IMR-90 (cell line): ENCODE measurements at regions not wholly inside any gene's neighbourhood (a gene's known extent, or its start where the extent isn't known, plus 50 kb on each side); places are given as distances from the start of the nearest gene placed in this dataset.

Experiments used
- ATAC-seq: fragments of 200-7000 bp; cut with Tn5 transposase; 2 replicates; pipeline ENCODE4 v1.9.1; 2020; ENCODE audit warnings: low read depth, mild to moderate bottlenecking, moderate library complexity
- BruUV-seq: library from RNA; stranded (reverse); fragments of 400-500 nt; replicated peaks from 2 replicates; lab custom pipeline; 2021; lab: Mats Ljungman, UMichigan
- CTCF ChIA-PET: fragments of 300-600 bp; formaldehyde crosslinking; extraction: SDS; loops from one replicate; lab custom pipeline; 2021; ENCODE audit warnings: antibody characterized with exemption; lab: Yijun Ruan, JAX
- POLR2A ChIA-PET: fragments of 300-600 bp; sonication (Branson Sonifier 250); formaldehyde crosslinking; loops from one replicate; lab custom pipeline; 2022; ENCODE audit warnings: antibody characterized with exemption; ENCODE audit not compliant: unreplicated experiment; lab: Charles Lee
- DNase-seq: peaks from one replicate; pipeline ENCODE4 v3.0.0; 2013
- H2AFZ ChIP-seq: replicated peaks from 2 replicates; pipeline ENCODE3; 2013; ENCODE audit warnings: low read length, mild to moderate bottlenecking; ENCODE audit not compliant: poor library complexity
- H2AK5ac ChIP-seq: 2 replicates; pipeline ENCODE4 v1.6.1; 2013; ENCODE audit warnings: low read depth, low read length, inconsistent platforms
- H2AK9ac ChIP-seq: replicated peaks from 2 replicates; pipeline ENCODE3; 2013; ENCODE audit warnings: mild to moderate bottlenecking, low read depth, low read length, moderate library complexity; ENCODE audit not compliant: poor library complexity
- H2BK120ac ChIP-seq: 2 replicates; pipeline ENCODE4 v1.6.1; 2013; ENCODE audit warnings: low read depth, low read length, inconsistent platforms
- H2BK15ac ChIP-seq: 3 replicates; pipeline ENCODE4 v1.6.1; 2013; ENCODE audit warnings: low read depth, low read length, inconsistent platforms
- H2BK20ac ChIP-seq: 2 replicates; pipeline ENCODE4 v1.6.1; 2013; ENCODE audit warnings: low read depth, mild to moderate bottlenecking, inconsistent platforms, low read length, moderate library complexity
- H2BK5ac ChIP-seq: 2 replicates; pipeline ENCODE4 v1.6.1; 2013; ENCODE audit warnings: mild to moderate bottlenecking, low read depth, low read length, inconsistent platforms; ENCODE audit not compliant: poor library complexity, severe bottlenecking
- H3K14ac ChIP-seq: replicated peaks from 2 replicates; pipeline ENCODE4 v1.6.1; 2013; ENCODE audit warnings: low read depth, low read length, inconsistent platforms
- H3K18ac ChIP-seq: 2 replicates; pipeline ENCODE4 v1.6.1; 2013; ENCODE audit warnings: low read depth, low read length, control low read depth
- H3K23ac ChIP-seq: 2 replicates; pipeline ENCODE4 v1.6.1; 2013; ENCODE audit warnings: low read depth, low read length, inconsistent platforms
- H3K27ac ChIP-seq: 2 replicates; pipeline ENCODE4 v1.5.1; 2013; ENCODE audit warnings: mild to moderate bottlenecking, control low read depth, low read length; ENCODE audit not compliant: insufficient read depth
- H3K27me3 ChIP-seq: 2 replicates; pipeline ENCODE4 v1.6.1; 2013; ENCODE audit warnings: low read length; ENCODE audit not compliant: control insufficient read depth, insufficient read depth
- H3K36me3 ChIP-seq: 2 replicates; pipeline ENCODE4 v1.6.1; 2013; ENCODE audit warnings: low read length, mixed read lengths; ENCODE audit not compliant: control insufficient read depth, insufficient read depth
- H3K4ac ChIP-seq: 2 replicates; pipeline ENCODE4 v1.6.1; 2013; ENCODE audit warnings: low read depth, low read length, inconsistent platforms
- H3K4me1 ChIP-seq: 2 replicates; pipeline ENCODE4 v1.6.1; 2013; ENCODE audit warnings: low read length, mixed read lengths; ENCODE audit not compliant: control insufficient read depth, insufficient read depth
- H3K4me2 ChIP-seq: 2 replicates; pipeline ENCODE4 v1.6.1; 2013; ENCODE audit warnings: low read depth, mild to moderate bottlenecking, control low read depth, low read length, moderate library complexity
- H3K4me3 ChIP-seq: 2 replicates; pipeline ENCODE4 v1.5.1; 2013; ENCODE audit warnings: low read depth, mild to moderate bottlenecking, control low read depth, low read length, moderate library complexity; ENCODE audit not compliant: insufficient read depth
- H3K56ac ChIP-seq: 2 replicates; pipeline ENCODE4 v1.6.1; 2013; ENCODE audit warnings: low read length, inconsistent platforms; ENCODE audit not compliant: insufficient read depth; ENCODE audit errors: extremely low read depth
- H3K79me1 ChIP-seq, 2 experiments: 2 replicates each; pipeline ENCODE4 v1.6.1; 2013; ENCODE audit warnings: low read length in 2 of 2, inconsistent platforms in 1 of 2, low read depth in 1 of 2
- H3K9ac ChIP-seq: 2 replicates; pipeline ENCODE4 v1.6.1; 2013; ENCODE audit warnings: low read depth, low read length, control low read depth
- H3K9me1 ChIP-seq: 2 replicates; pipeline ENCODE4 v1.6.1; 2013; ENCODE audit warnings: low read length, inconsistent platforms; ENCODE audit not compliant: insufficient read depth
- H3K9me3 ChIP-seq: 2 replicates; pipeline ENCODE4 v1.6.1; 2013; ENCODE audit warnings: low read length; ENCODE audit not compliant: control insufficient read depth, insufficient read depth
- H4K20me1 ChIP-seq: 2 replicates; pipeline ENCODE4 v1.6.1; 2013; ENCODE audit warnings: low read length, inconsistent platforms; ENCODE audit not compliant: insufficient read depth
- H4K5ac ChIP-seq: 2 replicates; pipeline ENCODE4 v1.6.1; 2013; ENCODE audit warnings: mild to moderate bottlenecking, low read depth, low read length, control low read depth
- H4K8ac ChIP-seq, 2 experiments: 2 replicates each; pipeline ENCODE4 v1.6.1; 2013; ENCODE audit warnings: low read depth in 2 of 2, low read length in 2 of 2, control low read depth in 1 of 2, inconsistent platforms in 1 of 2
- H4K91ac ChIP-seq: 2 replicates; pipeline ENCODE4 v1.6.1; 2013; ENCODE audit warnings: low read depth, low read length, inconsistent platforms; ENCODE audit not compliant: insufficient read depth
- BHLHE40 ChIP-seq: fragments of 150-350 bp; IDR thresholded peaks from 2 replicates; pipeline ENCODE4 v1.6.1; 2016; ENCODE audit warnings: mild to moderate bottlenecking, low read depth, low read length
- CEBPB ChIP-seq: IDR thresholded peaks from 2 replicates; pipeline ENCODE4 v1.6.1; 2012; ENCODE audit warnings: low read depth, low read length, improper control_type of control experiment
- CHD1 ChIP-seq: IDR thresholded peaks from 2 replicates; pipeline ENCODE4 v1.6.1; 2012; ENCODE audit warnings: low read depth, low read length, improper control_type of control experiment
- CTCF ChIP-seq: conservative IDR thresholded peaks from 2 replicates; pipeline ENCODE4 v1.5.1; 2012; ENCODE audit warnings: mild to moderate bottlenecking, low read depth, low read length, improper control_type of control experiment
- ELK1 ChIP-seq: fragments of 150-350 bp; IDR thresholded peaks from 2 replicates; pipeline ENCODE4 v1.6.1; 2016; ENCODE audit warnings: low read depth, mild to moderate bottlenecking, low read length, moderate library complexity, borderline replicate concordance
- FOS ChIP-seq: fragments of 150-350 bp; IDR thresholded peaks from 2 replicates; pipeline ENCODE4 v1.6.1; 2016; ENCODE audit warnings: low read depth, low read length
- MAFK ChIP-seq: IDR thresholded peaks from 2 replicates; pipeline ENCODE4 v1.6.1; 2012; ENCODE audit warnings: low read depth, low read length, improper control_type of control experiment
- MAZ ChIP-seq: IDR thresholded peaks from 2 replicates; pipeline ENCODE4 v1.6.1; 2012; ENCODE audit warnings: low read depth, mild to moderate bottlenecking, low read length, improper control_type of control experiment, moderate library complexity, borderline replicate concordance
- MXI1 ChIP-seq: IDR thresholded peaks from 2 replicates; pipeline ENCODE4 v1.6.1; 2012; ENCODE audit warnings: low read depth, mild to moderate bottlenecking, low read length, moderate library complexity, borderline replicate concordance
- NFE2L2 ChIP-seq: fragments of 150-350 bp; IDR thresholded peaks from 2 replicates; pipeline ENCODE4 v1.6.1; 2016; ENCODE audit warnings: low read depth, mild to moderate bottlenecking, low read length
- POLR2A ChIP-seq: IDR thresholded peaks from 2 replicates; pipeline ENCODE4 v1.6.1; 2012; ENCODE audit warnings: mild to moderate bottlenecking, low read depth, low read length
- RAD21 ChIP-seq: IDR thresholded peaks from 2 replicates; pipeline ENCODE4 v1.6.1; 2012; ENCODE audit warnings: low read length, improper control_type of control experiment
- RCOR1 ChIP-seq: IDR thresholded peaks from 2 replicates; pipeline ENCODE4 v1.6.1; 2012; ENCODE audit warnings: mild to moderate bottlenecking, low read length, improper control_type of control experiment; ENCODE audit not compliant: insufficient replicate concordance
- RFX5 ChIP-seq: IDR thresholded peaks from 2 replicates; pipeline ENCODE4 v1.8.0; 2012; ENCODE audit warnings: low read depth, mild to moderate bottlenecking, low read length, moderate library complexity
- SMC3 ChIP-seq: fragments of 150-350 bp; IDR thresholded peaks from 2 replicates; pipeline ENCODE4 v1.6.1; 2016; ENCODE audit warnings: low read depth, mild to moderate bottlenecking, antibody characterized with exemption, low read length, moderate library complexity
- WGBS, 2 experiments: methylation state at CpG; one replicate each; pipeline versions ENCODE4 v1.1.5 to v1.1.7; 2013; ENCODE audit warnings: missing lambda C conversion rate in 2 of 2; ENCODE audit not compliant: insufficient read length in 1 of 2; ENCODE audit errors: extremely low coverage in 2 of 2; 5-methylcytosine and 5-hydroxymethylcytosine counted together
- dilution Hi-C: fragments of 300-500 bp; cut with HindIII; formaldehyde crosslinking; loops from one replicate; pipeline ENCODE4 v1.14.3; 2018; ENCODE audit warnings: low sequenced_read_pairs; ENCODE audit not compliant: unreplicated experiment
- in situ Hi-C: fragments of 300-500 bp; cut with MboI; formaldehyde crosslinking; loops from 3 replicates; pipeline ENCODE4 v1.14.3; 2019; ENCODE audit warnings: low sequenced_read_pairs, inconsistent platforms, mixed read lengths
- intact Hi-C: fragments of 100-400 bp; cut with micrococcal nuclease; formaldehyde crosslinking; loops from 2 replicates; pipeline ENCODE4 v1.10.0; 2022
- TF ChIP-seq, protein P1 (sequence below): fragments of 150-350 bp; IDR thresholded peaks from 2 replicates; pipeline ENCODE4 v1.6.1; 2017; ENCODE audit warnings: mild to moderate bottlenecking, antibody characterized with exemption, low read length, low read depth

DNA sequence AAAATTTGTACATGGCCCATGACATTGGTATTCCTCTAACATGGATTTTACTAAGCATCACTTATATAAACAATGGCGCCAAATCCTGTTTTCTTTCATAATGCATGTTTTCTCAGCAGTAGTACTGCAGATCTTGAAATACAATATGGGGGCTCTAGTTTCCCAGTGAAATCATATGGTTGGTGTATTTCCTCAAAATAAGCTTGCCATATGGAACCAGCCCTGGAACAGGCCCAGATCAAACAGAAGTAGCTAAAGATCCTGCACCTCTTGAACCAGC lies 163.9 kb downstream of the ZNF608 start:
- no peaks in the 10 kb centered on the region for H3K36me3 ChIP-seq
- H4K8ac ChIP-seq: no peak overlapping the region
- intact Hi-C loops: no loop called here
- H2AK9ac ChIP-seq: no peak overlapping the region
- no peaks in the 10 kb centered on the region for H3K27me3 ChIP-seq
- H3K9me1 ChIP-seq: no peaks in the 10 kb centered on the region; the same call in 1 of the 2 replicates
- no peak overlapping the region for H3K4me3 ChIP-seq
- no peaks in the 10 kb centered on the region for H3K79me1 ChIP-seq
- no peak overlapping the region for H3K56ac ChIP-seq
- ATAC-seq (no peak), DNase-seq (no peak)
- ChIA-PET CTCF (no interaction called here), POLR2A (no interaction called here)
- no peak overlapping the region for H2BK120ac ChIP-seq
- H3K4me1 ChIP-seq: peaks cover 4% of the 10 kb centered on the region
- no peak for TF ChIP-seq SMC3
- no peak for TF ChIP-seq RAD21
- TF ChIP-seq RCOR1: no peak
- TF ChIP-seq CHD1: no peak
- TF ChIP-seq CEBPB: no peak
- TF ChIP-seq MAZ: no peak
- no peak for TF ChIP-seq BHLHE40
- no peak for TF ChIP-seq ELK1
- TF ChIP-seq POLR2A: no peak
- TF ChIP-seq MAFK: no peak
- TF ChIP-seq, protein P1, sequence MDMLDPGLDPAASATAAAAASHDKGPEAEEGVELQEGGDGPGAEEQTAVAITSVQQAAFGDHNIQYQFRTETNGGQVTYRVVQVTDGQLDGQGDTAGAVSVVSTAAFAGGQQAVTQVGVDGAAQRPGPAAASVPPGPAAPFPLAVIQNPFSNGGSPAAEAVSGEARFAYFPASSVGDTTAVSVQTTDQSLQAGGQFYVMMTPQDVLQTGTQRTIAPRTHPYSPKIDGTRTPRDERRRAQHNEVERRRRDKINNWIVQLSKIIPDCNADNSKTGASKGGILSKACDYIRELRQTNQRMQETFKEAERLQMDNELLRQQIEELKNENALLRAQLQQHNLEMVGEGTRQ: no peak
- no peak for TF ChIP-seq FOS
- no peak for TF ChIP-seq RFX5
- no peak for TF ChIP-seq CTCF
- TF ChIP-seq NFE2L2: no peak
- TF ChIP-seq MXI1: no peak
- BruUV-seq: no TSS peak
- in situ Hi-C loops: no loop called here
- H4K5ac ChIP-seq: no peak overlapping the region
- whole genome bisulfite sequencing, 2 experiments: no CpG with 5 or more reads among the region's 1 CpG
- H2BK15ac ChIP-seq: no peak overlapping the region
- H3K4ac ChIP-seq: no peak overlapping the region
- H2AK5ac ChIP-seq: no peak overlapping the region
- no peak overlapping the region for H3K23ac ChIP-seq
- no peak overlapping the region for H3K14ac ChIP-seq
- H3K4me2 ChIP-seq: no peak overlapping the region
- no peak overlapping the region for H4K91ac ChIP-seq
- no peaks in the 10 kb centered on the region for H4K20me1 ChIP-seq
- no peak overlapping the region for H2BK20ac ChIP-seq
- dilution Hi-C loops: no loop called here
- no peak overlapping the region for H2BK5ac ChIP-seq
- no peaks in the 10 kb centered on the region for H3K9me3 ChIP-seq
- H3K18ac ChIP-seq: no peak overlapping the region
- no peak overlapping the region for H3K9ac ChIP-seq
- H3K27ac ChIP-seq: no peak overlapping the region
- H2AFZ ChIP-seq: no peak overlapping the region
